Neural cell (in vitro differentiated cells): ENCODE measurements at regions not wholly inside any gene's neighbourhood (a gene's known extent, or its start where the extent isn't known, plus 50 kb on each side); places are given as distances from the start of the nearest gene placed in this dataset.

ENCODE experiments used
- H2AFZ ChIP-seq: fragments of 200-600, 300-800 bp; sonication (generic), shearing (Covaris generic); 2 replicates; pipeline ENCODE4 v1.6.0; 2014; ENCODE audit warnings: low read depth, mild to moderate bottlenecking, antibody characterized with exemption, low read length, moderate library complexity
- H3F3A ChIP-seq: fragments of 200-600 bp; shearing (Covaris generic); 2 replicates; pipeline ENCODE4 v1.6.1; 2016; ENCODE audit warnings: mild to moderate bottlenecking, moderate library complexity, mixed read lengths, antibody characterized with exemption, low read length; ENCODE audit not compliant: insufficient read depth, poor library complexity, severe bottlenecking
- H3K27ac ChIP-seq: fragments of 200-600, 300-800 bp; sonication (generic), shearing (Covaris generic); 2 replicates; pipeline ENCODE4 v1.5.1; 2014; ENCODE audit warnings: mild to moderate bottlenecking, low read length, moderate library complexity
- H3K27me3 ChIP-seq: fragments of 300-800, 200-600 bp; sonication (generic), shearing (Covaris generic); 2 replicates; pipeline ENCODE4 v1.6.0; 2014; ENCODE audit warnings: mild to moderate bottlenecking, low read depth, low read length, moderate library complexity; ENCODE audit not compliant: insufficient read depth
- H3K36me3 ChIP-seq: fragments of 300-800, 200-600 bp; sonication (generic), shearing (Covaris generic); 2 replicates; pipeline ENCODE4 v1.5.1; 2014; ENCODE audit warnings: mild to moderate bottlenecking, antibody characterized with exemption, low read length, moderate library complexity; ENCODE audit not compliant: insufficient read depth
- H3K4me2 ChIP-seq: fragments of 300-800, 200-600 bp; sonication (generic), shearing (Covaris generic); 2 replicates; pipeline ENCODE4 v1.6.0; 2014; ENCODE audit warnings: mild to moderate bottlenecking, low read length
- H3K4me3 ChIP-seq: fragments of 300-800, 200-600 bp; sonication (generic), shearing (Covaris generic); 2 replicates; pipeline ENCODE4 v1.5.1; 2014; ENCODE audit warnings: mild to moderate bottlenecking, low read length, moderate library complexity
- H3K79me2 ChIP-seq: fragments of 200-600 bp; shearing (Covaris generic); replicated peaks from 2 replicates; pipeline ENCODE4 v1.6.0; 2014; ENCODE audit warnings: mild to moderate bottlenecking, low read length, moderate library complexity; ENCODE audit not compliant: insufficient read depth
- H3K9ac ChIP-seq: fragments of 300-800, 200-600 bp; sonication (generic), shearing (Covaris generic); 2 replicates; pipeline ENCODE4 v1.6.1; 2016; ENCODE audit warnings: mild to moderate bottlenecking, low read length, mixed read lengths
- H3K9me2 ChIP-seq: fragments of 200-600 bp; shearing (Covaris generic); 2 replicates; pipeline ENCODE4 v1.6.1; 2016; ENCODE audit warnings: mild to moderate bottlenecking, low read length, mixed read lengths; ENCODE audit not compliant: insufficient read depth
- H3K9me3 ChIP-seq: fragments of 200-600, 300-800 bp; sonication (generic), shearing (Covaris generic); 2 replicates; pipeline ENCODE4 v1.6.1; 2016; ENCODE audit warnings: mild to moderate bottlenecking, mixed run types, low read length, moderate library complexity, mixed read lengths
- H4K20me1 ChIP-seq: fragments of 200-600 bp; shearing (Covaris generic); 2 replicates; pipeline ENCODE4 v1.6.1; 2016; ENCODE audit warnings: mild to moderate bottlenecking, mixed run types; ENCODE audit not compliant: insufficient read depth
- CTCF ChIP-seq: fragments of 450-650 bp; IDR thresholded peaks from 2 replicates; pipeline ENCODE4 v1.5.1; 2014; ENCODE audit warnings: antibody characterized with exemption, mild to moderate bottlenecking, moderate library complexity; ENCODE audit not compliant: poor library complexity, severe bottlenecking
- EP300 ChIP-seq: fragments of 450-650 bp; conservative IDR thresholded peaks from 2 replicates; pipeline ENCODE4 v1.6.1; 2014; ENCODE audit warnings: antibody characterized with exemption, mild to moderate bottlenecking, moderate library complexity; ENCODE audit not compliant: poor library complexity, severe bottlenecking
- EZH2 ChIP-seq: fragments of 200-600, 300-800 bp; shearing (Covaris generic), sonication (generic); IDR thresholded peaks from 2 replicates; pipeline ENCODE4 v1.6.1; 2014; ENCODE audit warnings: antibody characterized with exemption, low read length, borderline replicate concordance, mild to moderate bottlenecking; ENCODE audit not compliant: insufficient read depth, poor library complexity, severe bottlenecking
- MXI1 ChIP-seq: fragments of 450-650 bp; conservative IDR thresholded peaks from 2 replicates; pipeline ENCODE4 v1.6.1; 2014; ENCODE audit warnings: antibody characterized with exemption, mild to moderate bottlenecking; ENCODE audit not compliant: poor library complexity, severe bottlenecking
- POLR2AphosphoS5 ChIP-seq: IDR thresholded peaks from 2 replicates; pipeline ENCODE4 v1.6.1; 2012
- RAD21 ChIP-seq: fragments of 450-650 bp; conservative IDR thresholded peaks from 2 replicates; pipeline ENCODE4 v1.6.1; 2014; ENCODE audit warnings: antibody characterized with exemption, mild to moderate bottlenecking, moderate library complexity
- SMC3 ChIP-seq: fragments of 450-650 bp; conservative IDR thresholded peaks from 2 replicates; pipeline ENCODE4 v1.6.1; 2014; ENCODE audit warnings: antibody characterized with exemption, mild to moderate bottlenecking, moderate library complexity; ENCODE audit not compliant: poor library complexity
- TAF1 ChIP-seq: IDR thresholded peaks from 2 replicates; pipeline ENCODE4 v1.6.1; 2012; ENCODE audit warnings: low read depth
- TF ChIP-seq, protein P1 (sequence below): IDR thresholded peaks from 2 replicates; pipeline ENCODE4 v1.6.1; 2012; ENCODE audit warnings: borderline replicate concordance

GRCh38 chr22:23398701-23399366 is 181.3 kb downstream of the IGLL1 start:
- H2AFZ ChIP-seq: no peak overlapping the region
- H3K9me2 ChIP-seq: no peaks in the 10 kb centered on the region
- no peak overlapping the region for H3K4me2 ChIP-seq
- H4K20me1 ChIP-seq: no peaks in the 10 kb centered on the region
- H3K4me3 ChIP-seq: no peak overlapping the region
- no peak overlapping the region for H3K27ac ChIP-seq
- no peaks in the 10 kb centered on the region for H3K27me3 ChIP-seq
- no peaks in the 10 kb centered on the region for H3K79me2 ChIP-seq
- TF ChIP-seq EP300: no peak
- TF ChIP-seq EZH2: no peak
- no peak for TF ChIP-seq RAD21
- TF ChIP-seq, protein P1, sequence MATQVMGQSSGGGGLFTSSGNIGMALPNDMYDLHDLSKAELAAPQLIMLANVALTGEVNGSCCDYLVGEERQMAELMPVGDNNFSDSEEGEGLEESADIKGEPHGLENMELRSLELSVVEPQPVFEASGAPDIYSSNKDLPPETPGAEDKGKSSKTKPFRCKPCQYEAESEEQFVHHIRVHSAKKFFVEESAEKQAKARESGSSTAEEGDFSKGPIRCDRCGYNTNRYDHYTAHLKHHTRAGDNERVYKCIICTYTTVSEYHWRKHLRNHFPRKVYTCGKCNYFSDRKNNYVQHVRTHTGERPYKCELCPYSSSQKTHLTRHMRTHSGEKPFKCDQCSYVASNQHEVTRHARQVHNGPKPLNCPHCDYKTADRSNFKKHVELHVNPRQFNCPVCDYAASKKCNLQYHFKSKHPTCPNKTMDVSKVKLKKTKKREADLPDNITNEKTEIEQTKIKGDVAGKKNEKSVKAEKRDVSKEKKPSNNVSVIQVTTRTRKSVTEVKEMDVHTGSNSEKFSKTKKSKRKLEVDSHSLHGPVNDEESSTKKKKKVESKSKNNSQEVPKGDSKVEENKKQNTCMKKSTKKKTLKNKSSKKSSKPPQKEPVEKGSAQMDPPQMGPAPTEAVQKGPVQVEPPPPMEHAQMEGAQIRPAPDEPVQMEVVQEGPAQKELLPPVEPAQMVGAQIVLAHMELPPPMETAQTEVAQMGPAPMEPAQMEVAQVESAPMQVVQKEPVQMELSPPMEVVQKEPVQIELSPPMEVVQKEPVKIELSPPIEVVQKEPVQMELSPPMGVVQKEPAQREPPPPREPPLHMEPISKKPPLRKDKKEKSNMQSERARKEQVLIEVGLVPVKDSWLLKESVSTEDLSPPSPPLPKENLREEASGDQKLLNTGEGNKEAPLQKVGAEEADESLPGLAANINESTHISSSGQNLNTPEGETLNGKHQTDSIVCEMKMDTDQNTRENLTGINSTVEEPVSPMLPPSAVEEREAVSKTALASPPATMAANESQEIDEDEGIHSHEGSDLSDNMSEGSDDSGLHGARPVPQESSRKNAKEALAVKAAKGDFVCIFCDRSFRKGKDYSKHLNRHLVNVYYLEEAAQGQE: no peak
- TF ChIP-seq SMC3: no peak
- TF ChIP-seq CTCF: no peak
- no peak for TF ChIP-seq TAF1
- no peak for TF ChIP-seq MXI1
- no peak for TF ChIP-seq POLR2AphosphoS5
- H3F3A ChIP-seq: no peaks in the 10 kb centered on the region
- no peaks in the 10 kb centered on the region for H3K9me3 ChIP-seq
- H3K9ac ChIP-seq: no peak overlapping the region
- H3K36me3 ChIP-seq: no peaks in the 10 kb centered on the region

DNA sequence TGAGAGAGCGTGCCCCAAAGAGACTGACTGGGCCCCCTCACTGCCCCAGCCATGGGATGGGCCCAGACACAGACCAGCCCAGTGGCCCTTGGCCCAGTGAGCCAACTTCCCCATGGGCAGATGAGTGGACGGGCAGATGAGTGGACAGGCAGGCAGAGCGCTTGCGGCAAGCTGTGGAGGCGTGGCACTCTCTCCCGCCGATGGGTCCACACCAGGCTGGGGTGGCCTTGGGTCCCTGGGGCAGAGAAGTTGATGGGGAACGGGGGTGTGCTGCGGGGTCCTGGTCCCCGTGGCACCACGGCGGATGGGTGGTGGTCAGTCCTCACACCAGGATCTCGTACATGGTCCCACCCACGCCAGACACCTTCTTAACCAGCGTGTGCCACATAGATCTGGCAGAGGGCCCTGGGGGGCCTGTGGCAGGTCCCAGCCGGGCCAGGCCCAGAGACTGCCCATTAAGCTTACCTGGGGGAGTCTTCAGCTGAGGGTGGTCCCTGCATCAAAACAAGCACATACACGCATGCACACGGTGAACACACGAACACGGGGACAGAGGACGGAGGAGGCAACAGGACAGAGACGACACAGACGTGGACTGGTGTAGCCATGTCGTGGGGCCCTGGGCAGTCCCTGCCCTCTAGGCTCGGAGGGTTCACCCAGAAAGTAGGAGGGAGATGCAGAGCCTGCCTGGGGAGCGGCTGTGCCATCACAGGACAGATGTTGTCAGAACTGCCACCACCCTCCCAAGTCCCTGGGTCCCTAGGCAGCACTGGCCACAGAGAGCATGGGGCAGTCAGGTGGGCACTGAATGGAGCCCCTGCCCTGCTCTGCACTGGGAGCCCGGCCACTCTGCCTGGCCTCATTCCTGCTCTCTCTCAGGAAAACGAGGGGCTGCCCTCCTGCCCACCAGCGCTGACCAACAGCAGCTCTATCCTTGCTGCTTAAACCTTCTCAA is 182.2 kb downstream of the IGLL1 start:
- no peaks in the 10 kb centered on the region for H3K9me3 ChIP-seq
- H3F3A ChIP-seq: no peaks in the 10 kb centered on the region
- no peaks in the 10 kb centered on the region for H3K9me2 ChIP-seq
- H3K79me2 ChIP-seq: no peaks in the 10 kb centered on the region
- no peak overlapping the region for H3K27ac ChIP-seq
- H4K20me1 ChIP-seq: no peaks in the 10 kb centered on the region
- H3K4me3 ChIP-seq: no peak overlapping the region
- H3K27me3 ChIP-seq: no peaks in the 10 kb centered on the region
- no peak overlapping the region for H2AFZ ChIP-seq
- H3K9ac ChIP-seq: no peak overlapping the region
- no peak for TF ChIP-seq RAD21
- no peak for TF ChIP-seq SMC3
- TF ChIP-seq CTCF: no peak
- no peak for TF ChIP-seq TAF1
- TF ChIP-seq, protein P1: no peak
- TF ChIP-seq EP300: no peak
- no peak for TF ChIP-seq MXI1
- TF ChIP-seq EZH2: no peak
- no peak for TF ChIP-seq POLR2AphosphoS5
- H3K4me2 ChIP-seq: no peak overlapping the region
- H3K36me3 ChIP-seq: no peaks in the 10 kb centered on the region
